ENCODE measurements at regions not wholly inside any gene's neighbourhood (a gene's known extent, or its start where the extent isn't known, plus 50 kb on each side); places are given as distances from the start of the nearest gene placed in this dataset.

- no peak overlapping the region for H3K4me3 ChIP-seq (ENCODE audit: low read length)
- DNase-seq (ENCODE audit: low read depth): peak; percentile 53
Observed at GRCh38 chr6:169069356-169069755, 184.3 kb downstream of the THBS2 start.

GRCh38 chr6:169064194-169064593 lies 189.5 kb downstream of the THBS2 start:
- TF ChIP-seq CTCF (conservative IDR thresholded peaks at IDR 0.05; ENCODE audit: low read depth, low read length): no peak

More at GRCh38 chr6:169069356-169069755, 184.3 kb downstream of the THBS2 start:
- TF ChIP-seq CTCF (conservative IDR thresholded peaks at IDR 0.05; ENCODE audit: low read depth, low read length): no peak

GRCh38 chr6:169062272-169062671 lies 191.4 kb downstream of the THBS2 start:
- DNase-seq (ENCODE audit: low read depth): no peak
- TF ChIP-seq CTCF (conservative IDR thresholded peaks at IDR 0.05; ENCODE audit: low read depth, low read length): no peak

More at GRCh38 chr6:169064194-169064593, 189.5 kb downstream of the THBS2 start:
- H3K4me3 ChIP-seq (ENCODE audit: low read length): no peak overlapping the region
- no peak for DNase-seq (ENCODE audit: low read depth)

GRCh38 chr6:169058634-169059033 lies 195.0 kb downstream of the THBS2 start:
- no peak for DNase-seq (ENCODE audit: low read depth)
- no peak overlapping the region for H3K4me3 ChIP-seq (ENCODE audit: low read length)
- TF ChIP-seq CTCF (conservative IDR thresholded peaks at IDR 0.05; ENCODE audit: low read depth, low read length): no peak

More at GRCh38 chr6:169062272-169062671, 191.4 kb downstream of the THBS2 start:
- no peak overlapping the region for H3K4me3 ChIP-seq (ENCODE audit: low read length)

GRCh38 chr6:169052462-169052861 lies 201.2 kb downstream of the THBS2 start:
- TF ChIP-seq CTCF (conservative IDR thresholded peaks at IDR 0.05; ENCODE audit: low read depth, low read length): no peak
- H3K4me3 ChIP-seq (ENCODE audit: low read length): no peak overlapping the region
- DNase-seq (ENCODE audit: low read depth): no peak

- no peak for TF ChIP-seq CTCF (conservative IDR thresholded peaks at IDR 0.05; ENCODE audit: low read depth, low read length)
- no peak overlapping the region for H3K4me3 ChIP-seq (ENCODE audit: low read length)
- no peak for DNase-seq (ENCODE audit: low read depth)
Observed at GRCh38 chr6:169051371-169051770, 202.3 kb downstream of the THBS2 start.

- H3K4me3 ChIP-seq (ENCODE audit: low read length): no peak overlapping the region
- DNase-seq (ENCODE audit: low read depth): no peak
- TF ChIP-seq CTCF (conservative IDR thresholded peaks at IDR 0.05; ENCODE audit: low read depth, low read length): no peak
Observed at GRCh38 chr6:169048865-169049205, 204.8 kb downstream of the THBS2 start.

All from retinal pigment epithelial cell (primary cell).